Transverse colon (tissue), 4 donors: ENCODE measurements at regions not wholly inside any gene's neighbourhood (a gene's known extent, or its start where the extent isn't known, plus 50 kb on each side); places are given as distances from the start of the nearest gene placed in this dataset.

ENCODE experiments used
- DNase-seq: peaks from one replicate; pipeline ENCODE4 v3.0.0-alpha.2; 2019
- H3K27ac ChIP-seq, 4 donors: fragments of 200-600 bp; sonication (generic); 2 replicates each; pipeline ENCODE4 v1.5.1; 2016 to 2018; ENCODE audit warnings: inconsistent platforms in 4 of 4
- H3K27me3 ChIP-seq: fragments of 200-600 bp; sonication (generic); 2 replicates; pipeline ENCODE4 v1.5.1; 2017; ENCODE audit warnings: inconsistent platforms
- H3K36me3 ChIP-seq, 4 donors: fragments of 200-600 bp; sonication (generic); 2 replicates each; pipeline ENCODE4 v1.5.1; 2017 to 2019; ENCODE audit warnings: inconsistent platforms in 4 of 4
- H3K4me1 ChIP-seq, 4 donors: fragments of 200-600 bp; sonication (generic); 2 replicates each; pipeline ENCODE4 v1.5.1; 2017 to 2020; ENCODE audit warnings: inconsistent platforms in 4 of 4
- H3K4me3 ChIP-seq, 4 donors: fragments of 200-600 bp; sonication (generic); 1 replicate in 1 of 4; 2 replicates in 3 of 4; pipeline versions ENCODE4 v1.5.1 to v1.6.1; 2017 to 2019; ENCODE audit warnings: inconsistent platforms in 4 of 4
- H3K9me3 ChIP-seq, 2 donors: fragments of 200-600 bp; sonication (generic); 2 replicates each; pipeline ENCODE4 v1.5.1; 2017 to 2019; ENCODE audit warnings: inconsistent platforms in 2 of 2
- EP300 ChIP-seq: sonication (generic); formaldehyde crosslinking; IDR thresholded peaks from one replicate; pipeline ENCODE4 v1.6.1; 2017; ENCODE audit warnings: antibody characterized with exemption, low read depth
- POLR2A ChIP-seq: fragments of 450-650 bp; IDR thresholded peaks from one replicate; pipeline ENCODE4 v1.6.1; 2016; ENCODE audit warnings: antibody characterized with exemption, mild to moderate bottlenecking, moderate library complexity
- POLR2AphosphoS5 ChIP-seq, 3 donors: sonication (generic); formaldehyde crosslinking; IDR thresholded peaks; one replicate each; pipeline ENCODE4 v1.6.1; 2016; ENCODE audit warnings: antibody characterized with exemption in 3 of 3
- WGBS, 2 donors: methylation state at CpG; one replicate each; pipeline ENCODE4 v1.1.5; 2018; ENCODE audit warnings: low coverage in 1 of 2; 5-methylcytosine and 5-hydroxymethylcytosine counted together
- in situ Hi-C, 4 donors: fragments of 200-750 bp; cut with MboI; loops; one replicate each; pipeline versions ENCODE4 v1.15.0 to v1.15.1; 2017; ENCODE audit warnings: low sequenced_read_pairs in 3 of 4, low pct_ligation_motif_present in 1 of 4, low pct_unique_long_range_greater_than_20kb in 1 of 4
- intact Hi-C: fragments of 100-400 bp; cut with DNase I; formaldehyde crosslinking; loops from one replicate; pipeline ENCODE4 v1.15.1; 2023; ENCODE audit warnings: low total_unique reads
- TF ChIP-seq, protein P1 (sequence below), 5 experiments: fragments of 200-600 bp in 3 of 5; fragments of 450-650 bp in 2 of 5; sonication (generic) in 3 of 5; IDR thresholded peaks; 1 replicate in 2 of 5; 2 replicates in 3 of 5; pipeline ENCODE4 v1.5.1; 2016 to 2017; ENCODE audit warnings: antibody characterized with exemption in 5 of 5, inconsistent platforms in 3 of 5, mild to moderate bottlenecking in 2 of 5, moderate library complexity in 1 of 5

DNA sequence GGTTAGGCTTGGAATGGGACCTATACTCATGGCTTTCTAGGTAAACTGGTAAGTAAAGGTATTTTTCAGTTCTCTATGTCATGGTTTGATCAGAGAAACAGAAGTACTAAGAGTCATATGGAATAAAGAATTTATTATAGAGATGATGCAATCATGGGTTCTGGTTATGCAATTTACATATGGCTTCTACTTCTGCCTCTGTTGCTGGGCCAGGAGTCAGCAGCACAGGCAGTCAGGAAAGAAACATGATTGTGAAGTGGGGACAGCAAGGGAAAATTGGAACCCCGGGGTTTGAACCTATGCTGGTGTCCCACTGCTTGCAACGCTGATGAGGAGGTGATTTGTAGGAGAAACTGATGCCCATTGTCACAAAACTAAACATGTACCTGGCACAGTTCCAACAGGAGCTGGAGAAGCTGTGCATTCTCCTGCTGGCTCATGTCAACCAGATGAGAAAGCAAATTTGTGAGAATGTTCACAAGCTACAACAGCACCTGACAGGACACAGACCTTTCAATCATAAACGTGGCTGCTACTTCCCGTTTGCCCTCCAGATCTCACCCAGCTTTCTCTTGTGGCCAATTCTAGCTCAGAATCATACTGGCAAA is 887.1 kb downstream of the TFAP2A start:
- in situ Hi-C loops, result loop anchor here in 3 of 4 donors (25.0 kb wide), 1 partner anchor 910 kb away; no protein-coding TSS in a partner anchor
- TF ChIP-seq POLR2A (no peak), POLR2AphosphoS5 (IDR thresholded peaks at IDR 0.05) (no peak), EP300 (no peak)
- TF ChIP-seq, protein P1, sequence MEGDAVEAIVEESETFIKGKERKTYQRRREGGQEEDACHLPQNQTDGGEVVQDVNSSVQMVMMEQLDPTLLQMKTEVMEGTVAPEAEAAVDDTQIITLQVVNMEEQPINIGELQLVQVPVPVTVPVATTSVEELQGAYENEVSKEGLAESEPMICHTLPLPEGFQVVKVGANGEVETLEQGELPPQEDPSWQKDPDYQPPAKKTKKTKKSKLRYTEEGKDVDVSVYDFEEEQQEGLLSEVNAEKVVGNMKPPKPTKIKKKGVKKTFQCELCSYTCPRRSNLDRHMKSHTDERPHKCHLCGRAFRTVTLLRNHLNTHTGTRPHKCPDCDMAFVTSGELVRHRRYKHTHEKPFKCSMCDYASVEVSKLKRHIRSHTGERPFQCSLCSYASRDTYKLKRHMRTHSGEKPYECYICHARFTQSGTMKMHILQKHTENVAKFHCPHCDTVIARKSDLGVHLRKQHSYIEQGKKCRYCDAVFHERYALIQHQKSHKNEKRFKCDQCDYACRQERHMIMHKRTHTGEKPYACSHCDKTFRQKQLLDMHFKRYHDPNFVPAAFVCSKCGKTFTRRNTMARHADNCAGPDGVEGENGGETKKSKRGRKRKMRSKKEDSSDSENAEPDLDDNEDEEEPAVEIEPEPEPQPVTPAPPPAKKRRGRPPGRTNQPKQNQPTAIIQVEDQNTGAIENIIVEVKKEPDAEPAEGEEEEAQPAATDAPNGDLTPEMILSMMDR (IDR thresholded peaks at IDR 0.05), result no peak

DNA sequence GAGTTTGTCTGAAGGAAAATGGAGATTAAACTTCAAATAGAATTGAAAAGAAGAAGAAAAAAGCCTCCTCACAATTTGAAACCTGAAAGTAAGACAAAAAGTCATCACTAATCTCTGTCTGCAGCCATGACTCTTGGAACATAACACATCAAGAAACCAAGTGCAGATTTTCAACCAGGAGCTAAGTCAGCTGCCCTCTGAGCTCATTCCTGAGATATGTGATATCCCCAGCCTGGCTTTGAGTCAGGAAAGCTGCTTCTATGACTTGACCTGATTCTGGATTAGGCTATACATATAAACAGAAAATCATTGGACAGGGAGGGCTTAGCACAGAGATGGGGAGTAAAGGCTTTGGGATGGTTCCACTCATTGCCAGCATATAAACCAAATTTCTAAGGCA is 891.4 kb downstream of the TFAP2A start:
- in situ Hi-C loops, result no loop called here

More for the DNA sequence above, 887.1 kb downstream of the TFAP2A start:
- no peak overlapping the region for H3K27ac ChIP-seq
- intact Hi-C loops, result no loop called here
- no peaks in the 10 kb centered on the region for H3K9me3 ChIP-seq
- WGBS, 2 donors, result 25 to 50% methylated on average over 3 to 4 of the region's 4 CpGs
- no peaks in the 10 kb centered on the region for H3K27me3 ChIP-seq
- no peaks in the 10 kb centered on the region for H3K4me1 ChIP-seq
- H3K4me3 ChIP-seq, result no peak overlapping the region
- no peaks in the 10 kb centered on the region for H3K36me3 ChIP-seq
- DNase-seq, result no peak

DNA sequence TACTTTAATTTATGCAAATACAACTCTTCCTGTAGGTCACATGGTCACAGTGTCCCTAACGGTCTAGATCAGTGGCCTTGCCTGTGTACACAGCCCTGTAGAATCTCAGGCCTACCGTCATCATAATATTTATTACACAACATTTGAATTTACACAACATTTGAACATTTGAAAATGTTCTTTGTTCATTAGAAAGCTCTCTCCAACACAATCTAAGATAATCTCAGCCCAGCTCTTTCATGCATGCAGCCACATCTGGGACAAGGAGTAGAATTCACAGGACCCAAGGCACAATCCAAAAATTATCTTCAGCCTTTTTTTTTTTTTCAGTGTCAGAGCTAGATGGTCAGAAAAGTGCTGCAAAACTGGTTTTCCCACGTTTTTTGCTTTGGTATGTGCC is 892.8 kb downstream of the TFAP2A start:
- Histone ChIP-seq H3K4me3 (no peak overlapping the region), H3K27me3 (no peaks in the 10 kb centered on the region), H3K36me3 (no peaks in the 10 kb centered on the region), H3K27ac (no peak overlapping the region), H3K4me1 (no peaks in the 10 kb centered on the region), H3K9me3 (no peaks in the 10 kb centered on the region)
- WGBS, 2 donors, result 28 to 47% methylated on average over 3 of the region's 3 CpGs
- intact Hi-C loops, result no loop called here
- TF ChIP-seq POLR2AphosphoS5 (IDR thresholded peaks at IDR 0.05), result no peak
- TF ChIP-seq EP300, result no peak
- TF ChIP-seq, protein P1 (IDR thresholded peaks at IDR 0.05), result no peak
- DNase-seq, result no peak
- in situ Hi-C loops, result no loop called here

More for the DNA sequence above, 891.4 kb downstream of the TFAP2A start:
- TF ChIP-seq EP300 (no peak), POLR2A (no peak)
- TF ChIP-seq, protein P1 (IDR thresholded peaks at IDR 0.05), result no peak
- Histone ChIP-seq H3K4me1 (no peaks in the 10 kb centered on the region), H3K36me3 (no peaks in the 10 kb centered on the region), H3K4me3 (no peak overlapping the region), H3K9me3 (no peaks in the 10 kb centered on the region), H3K27me3 (no peaks in the 10 kb centered on the region), H3K27ac (no peak overlapping the region)
- intact Hi-C loops, result no loop called here
- no peak for DNase-seq

DNA sequence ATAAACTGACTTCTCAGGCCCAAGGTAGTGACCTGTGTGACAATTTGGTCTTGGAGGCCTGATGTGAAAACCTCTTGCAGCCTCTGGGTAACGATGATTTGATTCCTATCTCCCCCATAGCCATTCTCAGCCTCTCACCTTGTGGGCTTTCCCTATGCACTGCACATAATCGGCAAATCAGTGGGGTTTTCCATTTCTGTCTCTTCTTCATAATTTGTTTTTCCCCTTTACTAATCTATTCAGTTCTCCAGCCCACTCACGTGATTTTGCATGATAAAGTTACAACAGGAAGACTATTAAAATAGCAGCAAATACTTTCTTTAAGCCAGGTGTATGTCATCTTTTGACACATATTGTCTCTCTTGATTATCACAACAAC is 893.7 kb downstream of the TFAP2A start:
- Histone ChIP-seq H3K36me3 (no peaks in the 10 kb centered on the region), H3K9me3 (no peaks in the 10 kb centered on the region), H3K4me1 (no peaks in the 10 kb centered on the region), H3K27me3 (no peaks in the 10 kb centered on the region), H3K27ac (no peak overlapping the region), H3K4me3 (no peak overlapping the region)
- whole genome bisulfite sequencing, 2 donors, result 62 to 75% methylated on average over 2 to 3 of the region's 3 CpGs
- no peak for TF ChIP-seq EP300
- TF ChIP-seq, protein P1 (IDR thresholded peaks at IDR 0.05), result no peak
- no peak for TF ChIP-seq POLR2AphosphoS5 (IDR thresholded peaks at IDR 0.05)
- no peak for TF ChIP-seq POLR2A
- in situ Hi-C loops, result no loop called here
- DNase-seq, result no peak
- intact Hi-C loops, result no loop called here
